ENCODE measurements at regions not wholly inside any gene's neighbourhood (a gene's known extent, or its start where the extent isn't known, plus 50 kb on each side); places are given as distances from the start of the nearest gene placed in this dataset.

DNA sequence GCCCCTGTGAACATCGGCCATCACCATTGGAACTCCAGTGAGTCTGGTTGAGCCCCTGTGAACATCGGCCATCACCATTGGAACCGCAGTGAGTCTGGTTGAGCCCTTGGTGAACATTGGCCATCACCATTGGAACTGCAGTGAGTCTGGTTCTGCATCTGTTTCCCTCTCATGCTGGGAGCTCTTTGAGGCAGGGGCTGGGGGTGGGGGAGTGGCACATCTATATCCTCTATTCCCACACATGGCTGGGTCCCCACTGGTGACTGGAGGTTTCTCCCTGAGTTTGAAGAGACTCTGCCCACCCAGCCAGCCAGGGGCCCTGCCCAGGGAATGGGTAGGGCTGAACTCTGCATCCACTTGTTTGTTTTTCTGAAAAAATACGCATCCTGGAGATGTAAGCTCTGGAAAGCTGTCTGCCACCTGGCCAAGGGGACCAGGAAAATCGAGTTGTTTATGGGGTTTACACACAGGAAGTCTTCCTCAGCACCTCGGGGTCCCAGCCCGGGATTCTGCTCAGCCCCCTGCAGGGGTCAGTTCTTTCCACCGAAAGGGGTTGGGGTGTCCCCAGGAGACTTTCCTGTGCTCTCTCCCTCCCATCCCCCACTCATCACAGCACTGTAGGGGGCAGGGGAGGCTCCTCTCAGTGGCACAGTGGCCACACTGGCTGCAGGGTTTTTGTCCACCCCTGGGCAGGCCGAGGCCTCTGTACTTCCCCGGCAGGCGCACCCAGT, 170.5 kb upstream of the GSC start:
- Histone ChIP-seq H3K4me3 (no peak overlapping the region), H3K27ac (no peak overlapping the region), H3K9me3 (no peaks in the 10 kb centered on the region), H3K36me3 (no peaks in the 10 kb centered on the region), H3K27me3 (no peaks in the 10 kb centered on the region), H3K4me1 (no peaks in the 10 kb centered on the region)
- TF ChIP-seq POLR2A (IDR thresholded peaks at IDR 0.05) (no peak), EP300 (IDR thresholded peaks at IDR 0.05) (no peak), POLR2AphosphoS5 (IDR thresholded peaks at IDR 0.05) (no peak)
- TF ChIP-seq, protein P1, sequence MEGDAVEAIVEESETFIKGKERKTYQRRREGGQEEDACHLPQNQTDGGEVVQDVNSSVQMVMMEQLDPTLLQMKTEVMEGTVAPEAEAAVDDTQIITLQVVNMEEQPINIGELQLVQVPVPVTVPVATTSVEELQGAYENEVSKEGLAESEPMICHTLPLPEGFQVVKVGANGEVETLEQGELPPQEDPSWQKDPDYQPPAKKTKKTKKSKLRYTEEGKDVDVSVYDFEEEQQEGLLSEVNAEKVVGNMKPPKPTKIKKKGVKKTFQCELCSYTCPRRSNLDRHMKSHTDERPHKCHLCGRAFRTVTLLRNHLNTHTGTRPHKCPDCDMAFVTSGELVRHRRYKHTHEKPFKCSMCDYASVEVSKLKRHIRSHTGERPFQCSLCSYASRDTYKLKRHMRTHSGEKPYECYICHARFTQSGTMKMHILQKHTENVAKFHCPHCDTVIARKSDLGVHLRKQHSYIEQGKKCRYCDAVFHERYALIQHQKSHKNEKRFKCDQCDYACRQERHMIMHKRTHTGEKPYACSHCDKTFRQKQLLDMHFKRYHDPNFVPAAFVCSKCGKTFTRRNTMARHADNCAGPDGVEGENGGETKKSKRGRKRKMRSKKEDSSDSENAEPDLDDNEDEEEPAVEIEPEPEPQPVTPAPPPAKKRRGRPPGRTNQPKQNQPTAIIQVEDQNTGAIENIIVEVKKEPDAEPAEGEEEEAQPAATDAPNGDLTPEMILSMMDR (IDR thresholded peaks at IDR 0.05): no peak
- 75 to 82% methylated on average over 8 to 11 of the region's 11 CpGs for WGBS, 2 donors
- DNase-seq (no peak), ATAC-seq (ENCODE audit: low FRiP score in 2 of 2) (no peak)

DNA sequence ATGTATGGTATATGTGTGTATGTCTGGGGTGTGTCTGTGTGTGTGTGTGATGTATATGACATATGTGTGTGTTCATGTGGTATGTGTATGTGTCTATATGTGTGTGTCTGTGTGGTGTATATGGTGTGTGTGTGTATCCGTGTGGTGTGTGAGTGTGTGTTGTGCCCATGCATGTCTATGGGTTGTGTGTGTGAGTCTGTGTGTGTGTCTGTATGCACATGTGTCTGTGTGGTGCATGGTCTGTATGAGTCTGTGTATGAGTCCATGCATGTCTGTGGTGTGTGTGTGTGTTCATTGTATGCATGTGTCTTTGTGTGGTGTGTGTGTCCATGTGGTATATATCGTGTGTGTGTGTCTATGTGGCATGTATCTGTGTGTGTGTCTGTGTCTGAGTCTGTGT, 168.1 kb upstream of the GSC start:
- TF ChIP-seq POLR2A (IDR thresholded peaks at IDR 0.05) (no peak), POLR2AphosphoS5 (IDR thresholded peaks at IDR 0.05) (no peak), EP300 (IDR thresholded peaks at IDR 0.05) (no peak)
- TF ChIP-seq, protein P1 (IDR thresholded peaks at IDR 0.05): no peak
- ATAC-seq (ENCODE audit: low FRiP score in 2 of 2) (no peak), DNase-seq (no peak)
- no peaks in the 10 kb centered on the region for H3K9me3 ChIP-seq
- no peaks in the 10 kb centered on the region for H3K36me3 ChIP-seq
- WGBS, 2 donors: 89 to 100% methylated on average over 2 of the region's 2 CpGs
- no peak overlapping the region for H3K27ac ChIP-seq
- H3K4me3 ChIP-seq: no peak overlapping the region
- no peaks in the 10 kb centered on the region for H3K4me1 ChIP-seq
- H3K27me3 ChIP-seq: no peaks in the 10 kb centered on the region

GRCh38 chr14:94936901-94937685, 167.2 kb upstream of the GSC start:
- no peaks in the 10 kb centered on the region for H3K36me3 ChIP-seq
- peak in 1 of 2 donors; percentile 20 for ATAC-seq (ENCODE audit: low FRiP score in 2 of 2)
- no peaks in the 10 kb centered on the region for H3K4me1 ChIP-seq
- no peaks in the 10 kb centered on the region for H3K9me3 ChIP-seq
- DNase-seq: peak in 1 of 2 donors; percentile 86
- H3K27me3 ChIP-seq: no peaks in the 10 kb centered on the region
- peak overlapping the region in 2 of 4 donors; percentile 1 to 11 for H3K27ac ChIP-seq
- no peak for TF ChIP-seq POLR2AphosphoS5 (IDR thresholded peaks at IDR 0.05)
- TF ChIP-seq, protein P1 (IDR thresholded peaks at IDR 0.05): no peak
- TF ChIP-seq POLR2A (IDR thresholded peaks at IDR 0.05): no peak
- no peak for TF ChIP-seq EP300 (IDR thresholded peaks at IDR 0.05)
- WGBS, 2 donors: 48 to 69% methylated on average over 17 to 20 of the region's 24 CpGs
- peak overlapping the region in 2 of 4 donors; percentile 6 to 10 for H3K4me3 ChIP-seq

DNA sequence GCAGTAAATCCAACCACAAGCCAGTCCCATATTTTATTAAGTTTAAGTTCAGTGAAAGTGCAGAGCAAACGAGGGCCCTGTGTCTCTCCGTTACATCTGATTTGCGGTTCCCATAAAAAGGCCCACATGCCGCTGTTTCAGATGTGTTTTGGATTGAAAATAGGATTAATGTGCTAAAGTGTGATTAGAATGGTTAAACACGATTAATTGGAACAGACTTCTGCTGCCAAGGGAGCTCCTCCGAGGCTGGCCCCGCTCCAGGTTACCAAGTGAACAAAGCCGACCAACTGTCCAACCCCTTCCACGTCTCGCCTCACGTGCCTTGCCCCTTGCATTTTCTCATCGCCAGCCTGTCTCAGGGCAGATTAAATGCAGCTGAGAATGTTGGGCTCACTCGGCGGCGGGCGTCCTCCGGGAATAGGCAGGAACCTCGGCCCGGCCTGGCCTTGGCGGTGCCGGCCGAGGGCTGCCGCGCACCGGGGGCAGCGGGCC, 166.5 kb upstream of the GSC start:
- H3K27ac ChIP-seq: peak overlapping the region in 2 of 4 donors; percentile 1 to 11
- ATAC-seq (ENCODE audit: low FRiP score in 2 of 2) (peak in 1 of 2 donors; percentile 72), DNase-seq (no peak)
- TF ChIP-seq POLR2AphosphoS5 (IDR thresholded peaks at IDR 0.05): peak in 1 of 2 donors; percentile 37
- TF ChIP-seq POLR2A (IDR thresholded peaks at IDR 0.05): no peak
- H3K9me3 ChIP-seq: no peaks in the 10 kb centered on the region
- H3K4me1 ChIP-seq: no peaks in the 10 kb centered on the region
- H3K4me3 ChIP-seq: peak overlapping the region in 2 of 4 donors; percentile 6 to 10
- 50 to 74% methylated on average over 26 of the region's 26 CpGs for WGBS, 2 donors
- H3K36me3 ChIP-seq: no peaks in the 10 kb centered on the region
- H3K27me3 ChIP-seq: no peaks in the 10 kb centered on the region

DNA sequence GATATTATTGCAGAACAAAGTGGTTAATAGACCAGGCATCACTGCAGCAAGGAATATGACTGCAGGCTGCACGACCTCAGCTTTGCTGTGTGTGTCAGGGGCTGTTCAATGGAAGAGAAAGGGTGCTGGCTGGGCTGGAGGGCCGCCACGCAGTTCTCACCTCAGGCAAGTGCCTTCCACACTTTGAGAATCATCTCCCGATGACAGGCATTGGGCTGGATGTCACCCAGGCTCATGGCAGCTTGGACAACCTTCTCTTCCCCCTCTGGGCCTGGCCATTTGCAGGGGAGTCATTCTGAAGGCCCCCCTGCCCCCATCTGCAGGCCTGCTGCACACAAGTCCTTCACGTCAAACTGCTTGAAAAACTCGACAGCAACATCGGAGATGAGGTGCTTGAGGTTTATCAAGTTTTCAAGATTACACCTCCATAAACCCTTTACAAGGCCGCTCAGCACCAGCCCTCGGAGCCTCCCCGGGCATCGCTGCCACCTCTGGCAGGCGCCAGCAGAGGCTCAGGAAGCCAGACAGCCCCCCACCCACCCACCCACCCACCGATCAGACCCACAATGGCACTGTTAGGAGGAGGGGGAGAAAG, 165.9 kb upstream of the GSC start:
- no peak for TF ChIP-seq POLR2A (IDR thresholded peaks at IDR 0.05)
- H3K36me3 ChIP-seq: no peaks in the 10 kb centered on the region
- WGBS, 2 donors: 69 to 79% methylated on average over 11 to 12 of the region's 13 CpGs
- peak in 1 of 2 donors; percentile 48 for DNase-seq
- ATAC-seq (ENCODE audit: low FRiP score in 2 of 2): no peak
- no peak overlapping the region for H3K27ac ChIP-seq
- no peaks in the 10 kb centered on the region for H3K4me1 ChIP-seq
- H3K4me3 ChIP-seq: no peak overlapping the region
- H3K9me3 ChIP-seq: no peaks in the 10 kb centered on the region
- no peaks in the 10 kb centered on the region for H3K27me3 ChIP-seq
